Activated T-cell treated with anti-CD3 and anti-CD28 coated beads, Interleukin-2, amount 50 U/mL, for 4 hours (primary cell): ENCODE measurements at regions not wholly inside any gene's neighbourhood (a gene's known extent, or its start where the extent isn't known, plus 50 kb on each side); places are given as distances from the start of the nearest gene placed in this dataset.

Experiments used
- ATAC-seq, 2 donors: fragments of 200-7000 bp; cut with Tn5 transposase; one replicate each; pipeline ENCODE4 v1.10.0; 2021
- DNase-seq: peaks from one replicate; pipeline ENCODE4 v3.0.0-alpha.2; 2020
- H3K27me3 Mint-ChIP-seq: one replicate; pipeline ENCODE4 v1.8.0; 2021; ENCODE audit warnings: low read depth, mixed read lengths
- H3K36me3 Mint-ChIP-seq: one replicate; pipeline ENCODE4 v1.8.0; 2022; ENCODE audit warnings: mixed read lengths; ENCODE audit not compliant: insufficient read depth
- H3K4me1 Mint-ChIP-seq: one replicate; pipeline ENCODE4 v1.8.0; 2021; ENCODE audit warnings: low read depth, mixed read lengths
- H3K4me3 Mint-ChIP-seq: one replicate; pipeline ENCODE4 v1.8.0; 2021; ENCODE audit warnings: mild to moderate bottlenecking, moderate library complexity, mixed read lengths
- H3K9me3 Mint-ChIP-seq: one replicate; pipeline ENCODE4 v1.8.0; 2021; ENCODE audit warnings: mixed read lengths

GRCh38 chr16:65889533-65889966 lies 476.9 kb upstream of the CDH5 start:
- H3K36me3 Mint-ChIP-seq = no peaks in the 10 kb centered on the region
- no peak for ATAC-seq
- no peak overlapping the region for H3K4me3 Mint-ChIP-seq
- no peaks in the 10 kb centered on the region for H3K27me3 Mint-ChIP-seq
- H3K4me1 Mint-ChIP-seq = no peaks in the 10 kb centered on the region
- peaks cover 3% of the 10 kb centered on the region for H3K9me3 Mint-ChIP-seq
- no peak for DNase-seq

GRCh38 chr16:65888201-65888600 lies 478.3 kb upstream of the CDH5 start:
- H3K4me3 Mint-ChIP-seq = no peak overlapping the region
- ATAC-seq (no peak), DNase-seq (no peak)
- H3K4me1 Mint-ChIP-seq = no peaks in the 10 kb centered on the region
- peaks cover 3% of the 10 kb centered on the region for H3K9me3 Mint-ChIP-seq
- no peaks in the 10 kb centered on the region for H3K36me3 Mint-ChIP-seq
- H3K27me3 Mint-ChIP-seq = peaks cover 2% of the 10 kb centered on the region

DNA sequence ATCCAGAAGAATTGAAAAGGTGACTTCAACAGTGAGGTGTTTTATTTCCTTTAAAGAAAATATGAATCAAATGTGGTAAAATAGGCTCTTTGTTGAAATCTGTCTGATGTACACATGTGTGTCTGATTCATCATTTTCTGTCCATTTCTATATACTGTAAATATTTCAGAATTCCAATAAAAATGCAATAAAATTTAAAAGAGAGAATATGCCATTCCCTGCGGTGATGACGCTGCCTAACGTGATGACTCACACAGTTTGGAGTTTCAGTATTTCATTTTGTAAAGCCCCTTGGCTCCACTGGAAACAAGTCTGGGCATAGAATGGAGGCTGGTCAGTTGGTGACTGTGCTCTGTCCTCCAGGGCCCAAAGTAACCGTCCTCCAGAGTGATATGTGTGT lies 482.5 kb upstream of the CDH5 start:
- no peaks in the 10 kb centered on the region for H3K36me3 Mint-ChIP-seq
- H3K4me1 Mint-ChIP-seq = no peaks in the 10 kb centered on the region
- peaks cover 5% of the 10 kb centered on the region for H3K27me3 Mint-ChIP-seq
- no peak for DNase-seq
- no peak overlapping the region for H3K4me3 Mint-ChIP-seq
- ATAC-seq = no peak
- no peaks in the 10 kb centered on the region for H3K9me3 Mint-ChIP-seq

DNA sequence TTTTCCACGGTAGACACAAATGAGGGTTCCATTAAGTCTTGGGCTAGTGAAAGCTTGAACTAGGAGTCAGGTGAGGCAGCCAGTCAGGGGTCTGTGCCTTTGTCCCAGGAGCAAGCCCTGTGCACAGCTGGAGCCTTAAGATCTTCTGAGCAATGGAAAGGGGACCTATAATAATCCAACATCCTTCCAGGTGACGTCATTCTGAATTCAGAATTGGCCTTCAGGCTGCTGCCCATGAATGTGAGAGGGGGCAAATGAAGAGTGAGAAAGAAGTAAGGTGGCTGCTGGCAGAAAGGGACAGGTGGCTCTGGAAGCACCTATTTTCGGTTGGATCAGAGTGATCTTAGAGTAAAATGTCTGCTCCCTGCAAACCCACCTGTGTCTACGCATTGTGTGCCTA lies 488.1 kb upstream of the CDH5 start:
- peaks cover 6% of the 10 kb centered on the region for H3K27me3 Mint-ChIP-seq
- DNase-seq = no peak
- no peaks in the 10 kb centered on the region for H3K4me1 Mint-ChIP-seq
- H3K9me3 Mint-ChIP-seq = no peaks in the 10 kb centered on the region
- H3K4me3 Mint-ChIP-seq = no peak overlapping the region
- no peak for ATAC-seq
- no peaks in the 10 kb centered on the region for H3K36me3 Mint-ChIP-seq

DNA sequence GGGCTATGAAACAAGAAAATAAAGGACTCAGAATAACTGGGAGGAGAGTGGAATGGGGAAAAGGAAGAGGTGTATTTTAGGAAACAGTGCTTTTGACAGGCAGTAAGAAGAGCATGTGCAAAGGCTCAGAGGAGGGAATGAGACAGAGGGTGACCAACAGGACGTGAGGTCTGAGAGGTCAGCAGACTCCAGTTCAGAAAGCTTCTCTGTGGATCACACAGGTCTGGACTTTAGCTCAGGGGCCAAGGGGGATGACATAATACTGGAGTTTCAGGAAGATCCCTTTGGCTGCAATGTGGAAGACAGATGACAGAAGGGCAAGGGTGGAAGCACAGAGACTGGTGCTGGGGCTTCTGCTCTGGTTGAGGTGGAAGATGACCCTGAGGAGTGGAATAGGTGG lies 489.9 kb upstream of the CDH5 start:
- DNase-seq (no peak), ATAC-seq (no peak)
- H3K36me3 Mint-ChIP-seq = no peaks in the 10 kb centered on the region
- H3K4me1 Mint-ChIP-seq = no peaks in the 10 kb centered on the region
- no peak overlapping the region for H3K4me3 Mint-ChIP-seq
- H3K9me3 Mint-ChIP-seq = no peaks in the 10 kb centered on the region
- peaks cover 6% of the 10 kb centered on the region for H3K27me3 Mint-ChIP-seq

DNA sequence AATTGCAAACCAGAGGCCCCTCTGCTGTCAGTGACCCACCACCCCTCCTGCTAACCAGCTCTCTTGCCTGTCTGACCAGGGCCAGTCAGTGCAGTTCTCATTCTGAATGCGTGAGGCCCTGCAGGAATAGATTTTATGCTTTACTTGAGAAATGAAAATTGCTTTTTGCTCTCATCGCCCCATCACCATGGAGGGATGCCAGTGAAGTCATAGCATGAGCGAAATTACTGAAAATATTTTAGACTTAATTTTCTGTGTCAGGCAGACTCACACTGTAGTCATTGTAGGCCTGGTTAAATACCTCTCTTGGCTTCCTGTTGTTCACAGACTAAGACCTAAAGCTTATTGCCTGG lies 490.5 kb upstream of the CDH5 start:
- Mint-ChIP-seq H3K27me3 (peaks cover 6% of the 10 kb centered on the region), H3K4me1 (no peaks in the 10 kb centered on the region), H3K4me3 (no peak overlapping the region), H3K9me3 (no peaks in the 10 kb centered on the region), H3K36me3 (no peaks in the 10 kb centered on the region)
- ATAC-seq = no peak
- no peak for DNase-seq

GRCh38 chr16:65875381-65876055 lies 491.0 kb upstream of the CDH5 start:
- no peaks in the 10 kb centered on the region for H3K9me3 Mint-ChIP-seq
- no peak overlapping the region for H3K4me3 Mint-ChIP-seq
- no peaks in the 10 kb centered on the region for H3K4me1 Mint-ChIP-seq
- DNase-seq (no peak), ATAC-seq (no peak)
- peaks cover 7% of the 10 kb centered on the region for H3K27me3 Mint-ChIP-seq
- H3K36me3 Mint-ChIP-seq = no peaks in the 10 kb centered on the region

GRCh38 chr16:65869261-65869660 lies 497.2 kb upstream of the CDH5 start:
- H3K27me3 Mint-ChIP-seq = peaks cover 3% of the 10 kb centered on the region
- no peak overlapping the region for H3K4me3 Mint-ChIP-seq
- H3K4me1 Mint-ChIP-seq = no peaks in the 10 kb centered on the region
- no peaks in the 10 kb centered on the region for H3K36me3 Mint-ChIP-seq
- no peaks in the 10 kb centered on the region for H3K9me3 Mint-ChIP-seq
- ATAC-seq (no peak), DNase-seq (no peak)

- no peaks in the 10 kb centered on the region for H3K4me1 Mint-ChIP-seq
These were observed 499.1 kb upstream of the CDH5 start for GRCh38 chr16:65867276-65867960.

DNA sequence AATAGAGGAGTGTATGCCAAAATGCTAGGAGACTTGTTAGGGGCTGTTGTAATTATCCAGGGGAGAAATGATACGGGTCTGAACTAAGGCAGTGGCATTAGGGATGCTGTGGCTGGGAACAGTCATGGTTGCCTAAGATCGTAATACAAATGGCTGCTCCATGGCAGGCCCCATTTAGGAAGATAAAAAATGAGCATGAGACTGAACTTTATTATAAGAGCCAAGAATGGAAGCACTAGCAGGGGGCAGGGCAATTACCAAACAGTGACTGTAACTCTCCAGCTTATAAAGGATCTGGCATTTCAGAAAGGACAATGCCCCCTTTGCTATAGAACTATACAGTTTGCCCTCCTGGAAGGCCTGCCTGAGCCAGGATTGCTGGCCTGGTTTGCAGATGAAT lies 503.3 kb upstream of the CDH5 start:
- Mint-ChIP-seq H3K36me3 (no peaks in the 10 kb centered on the region), H3K9me3 (no peaks in the 10 kb centered on the region), H3K4me1 (no peaks in the 10 kb centered on the region), H3K27me3 (no peaks in the 10 kb centered on the region), H3K4me3 (no peak overlapping the region)
- no peak for ATAC-seq
- no peak for DNase-seq

More at GRCh38 chr16:65867276-65867960, 499.1 kb upstream of the CDH5 start:
- Mint-ChIP-seq H3K27me3 (peaks cover 3% of the 10 kb centered on the region), H3K9me3 (no peaks in the 10 kb centered on the region), H3K4me3 (no peak overlapping the region), H3K36me3 (no peaks in the 10 kb centered on the region)
- DNase-seq (no peak), ATAC-seq (no peak)

- Mint-ChIP-seq H3K4me3 (no peak overlapping the region), H3K9me3 (no peaks in the 10 kb centered on the region), H3K4me1 (no peaks in the 10 kb centered on the region), H3K36me3 (no peaks in the 10 kb centered on the region), H3K27me3 (no peaks in the 10 kb centered on the region)
- DNase-seq (no peak), ATAC-seq (no peak)
These were observed 505.3 kb upstream of the CDH5 start for GRCh38 chr16:65861131-65861731.

- ATAC-seq (no peak), DNase-seq (no peak)
- H3K27me3 Mint-ChIP-seq = no peaks in the 10 kb centered on the region
These were observed 511.0 kb upstream of the CDH5 start for GRCh38 chr16:65855171-65856145.

DNA sequence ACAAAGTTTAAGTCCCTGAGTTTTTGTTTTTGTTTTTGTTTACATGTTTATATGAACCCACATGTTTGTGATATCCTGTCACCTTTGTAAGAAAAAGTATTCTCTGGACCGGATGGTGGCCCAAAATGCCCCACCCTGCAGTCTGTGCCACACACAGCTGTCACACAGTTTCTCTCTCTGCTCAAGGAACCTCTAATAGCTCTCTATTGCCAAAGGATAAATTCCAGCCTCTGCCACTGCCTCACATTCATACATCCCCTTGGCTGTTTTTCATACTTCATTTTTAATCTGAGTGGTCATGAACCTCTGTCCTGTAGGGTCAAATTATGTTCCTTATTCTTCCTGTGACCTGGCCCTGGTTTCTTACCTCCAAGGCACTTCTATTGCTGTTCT lies 520.3 kb upstream of the CDH5 start:
- ATAC-seq = no peak
- Mint-ChIP-seq H3K4me1 (no peaks in the 10 kb centered on the region), H3K36me3 (no peaks in the 10 kb centered on the region), H3K4me3 (no peak overlapping the region), H3K9me3 (no peaks in the 10 kb centered on the region), H3K27me3 (peaks cover 2% of the 10 kb centered on the region)
- no peak for DNase-seq

More at GRCh38 chr16:65855171-65856145, 511.0 kb upstream of the CDH5 start:
- H3K4me1 Mint-ChIP-seq = no peaks in the 10 kb centered on the region
- no peaks in the 10 kb centered on the region for H3K9me3 Mint-ChIP-seq
- no peak overlapping the region for H3K4me3 Mint-ChIP-seq
- H3K36me3 Mint-ChIP-seq = no peaks in the 10 kb centered on the region

- H3K9me3 Mint-ChIP-seq = no peaks in the 10 kb centered on the region
- no peaks in the 10 kb centered on the region for H3K4me1 Mint-ChIP-seq
- no peak overlapping the region for H3K4me3 Mint-ChIP-seq
- no peak for DNase-seq
- peaks cover 2% of the 10 kb centered on the region for H3K27me3 Mint-ChIP-seq
- ATAC-seq = no peak
- no peaks in the 10 kb centered on the region for H3K36me3 Mint-ChIP-seq
These were observed 520.9 kb upstream of the CDH5 start for GRCh38 chr16:65845466-65846209.
